ENCODE measurements at regions not wholly inside any gene's neighbourhood (a gene's known extent, or its start where the extent isn't known, plus 50 kb on each side); places are given as distances from the start of the nearest gene placed in this dataset.
"Not testable (repeated sequence)": the region's sequence is repeated elsewhere in the genome, so short reads cannot be mapped to it uniquely, and the experiment has no call there.

- DNase-seq (ENCODE audit: low read depth): peak; percentile 25
Observed at GRCh38 chr2:84373391-84373790, 85.7 kb downstream of the SUCLG1 start.

GRCh38 chr2:84362541-84362940, 96.5 kb downstream of the SUCLG1 start:
- no peak for DNase-seq (ENCODE audit: low read depth)

GRCh38 chr2:84338069-84338468, 121.0 kb downstream of the SUCLG1 start:
- peak; percentile 85 for DNase-seq (ENCODE audit: low read depth)

GRCh38 chr2:84327645-84328249, 131.3 kb downstream of the SUCLG1 start:
- DNase-seq (ENCODE audit: low read depth): no peak

- DNase-seq (ENCODE audit: low read depth): no peak
Observed at GRCh38 chr2:84326831-84327432, 132.1 kb downstream of the SUCLG1 start.

- DNase-seq (ENCODE audit: low read depth): no peak
Observed at GRCh38 chr2:84323890-84324289, 135.2 kb downstream of the SUCLG1 start.

- no peak for DNase-seq (ENCODE audit: low read depth)
Observed at GRCh38 chr2:84320940-84321339, 138.1 kb downstream of the SUCLG1 start.

- no peak for DNase-seq (ENCODE audit: low read depth)
Observed at GRCh38 chr2:84319581-84319980, 139.5 kb downstream of the SUCLG1 start.

GRCh38 chr2:84317135-84317534, 141.9 kb downstream of the SUCLG1 start:
- DNase-seq (ENCODE audit: low read depth): no peak

GRCh38 chr2:84314901-84315330, 144.2 kb downstream of the SUCLG1 start:
- DNase-seq (ENCODE audit: low read depth): peak; percentile 75

- no peak for DNase-seq (ENCODE audit: low read depth)
Observed at GRCh38 chr2:84314250-84314649, 144.8 kb downstream of the SUCLG1 start.

GRCh38 chr2:84309281-84309680, 149.8 kb downstream of the SUCLG1 start:
- no peak for DNase-seq (ENCODE audit: low read depth)

- DNase-seq (ENCODE audit: low read depth): no peak
Observed at GRCh38 chr2:84306361-84306760, 152.7 kb downstream of the SUCLG1 start.

- DNase-seq (ENCODE audit: low read depth): peak; percentile 49
Observed at GRCh38 chr2:84302513-84303412, 156.3 kb downstream of the SUCLG1 start.

GRCh38 chr2:84301717-84302116, 157.4 kb downstream of the SUCLG1 start:
- DNase-seq (ENCODE audit: low read depth): no peak

- DNase-seq (ENCODE audit: low read depth): no peak
Observed at GRCh38 chr2:84300696-84301029, 158.4 kb downstream of the SUCLG1 start.

- DNase-seq (ENCODE audit: low read depth): not testable (repeated sequence)
Observed at GRCh38 chr2:84300001-84300695, 158.9 kb downstream of the SUCLG1 start.

GRCh38 chr2:84299211-84299775, 159.8 kb downstream of the SUCLG1 start:
- no peak for DNase-seq (ENCODE audit: low read depth)

- no peak for DNase-seq (ENCODE audit: low read depth)
Observed at GRCh38 chr2:84297155-84297554, 161.9 kb downstream of the SUCLG1 start.

GRCh38 chr2:84293791-84294380, 165.2 kb downstream of the SUCLG1 start:
- DNase-seq (ENCODE audit: low read depth): no peak

- no peak for DNase-seq (ENCODE audit: low read depth)
Observed at GRCh38 chr2:84292545-84292944, 166.5 kb downstream of the SUCLG1 start.

GRCh38 chr2:84290537-84290936, 168.5 kb downstream of the SUCLG1 start:
- DNase-seq (ENCODE audit: low read depth): no peak
